Sigmoid colon (tissue), 4 donors: ENCODE measurements at regions not wholly inside any gene's neighbourhood (a gene's known extent, or its start where the extent isn't known, plus 50 kb on each side); places are given as distances from the start of the nearest gene placed in this dataset.

Experiments
- POLR2A ChIP-seq, 2 donors: fragments of 450-650 bp; IDR thresholded peaks; one replicate each; pipeline ENCODE4 v1.6.1; 2016; ENCODE audit warnings: antibody characterized with exemption in 2 of 2, mild to moderate bottlenecking in 2 of 2, moderate library complexity in 2 of 2
- POLR2AphosphoS5 ChIP-seq, 4 donors: sonication (generic); formaldehyde crosslinking; IDR thresholded peaks; one replicate each; pipeline ENCODE4 v1.6.1; 2017; ENCODE audit warnings: antibody characterized with exemption in 4 of 4
- TF ChIP-seq, protein P1 (sequence below), 4 experiments: fragments of 450-650 bp in 3 of 4; fragments of 200-600 bp in 1 of 4; IDR thresholded peaks; one replicate each; pipeline ENCODE4 v1.5.1; 2016 to 2019; ENCODE audit warnings: antibody characterized with exemption in 4 of 4, mild to moderate bottlenecking in 3 of 4, moderate library complexity in 2 of 4

DNA sequence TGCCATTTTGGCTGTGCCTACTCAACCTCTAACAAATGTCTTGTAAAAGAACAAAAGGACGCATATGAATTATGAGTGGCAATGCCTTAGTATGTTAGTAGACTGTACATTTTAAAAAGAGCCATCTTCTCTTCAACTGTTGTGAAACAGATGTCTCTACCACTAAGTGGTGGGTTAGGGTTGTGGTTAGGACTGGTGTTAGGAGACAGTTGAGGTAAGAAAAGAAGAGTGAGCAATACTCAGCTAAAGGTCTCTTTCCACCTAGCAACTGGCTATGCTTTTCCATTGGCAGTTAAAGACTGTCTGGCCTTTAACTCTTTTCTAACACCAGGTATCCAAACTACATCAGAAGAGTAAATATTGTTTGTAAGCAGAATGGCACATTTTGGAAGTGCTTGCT lies 221.7 kb upstream of the TBC1D5 start:
- TF ChIP-seq POLR2AphosphoS5 (IDR thresholded peaks at IDR 0.05) (no peak), POLR2A (IDR thresholded peaks at IDR 0.05) (no peak)
- TF ChIP-seq, protein P1, sequence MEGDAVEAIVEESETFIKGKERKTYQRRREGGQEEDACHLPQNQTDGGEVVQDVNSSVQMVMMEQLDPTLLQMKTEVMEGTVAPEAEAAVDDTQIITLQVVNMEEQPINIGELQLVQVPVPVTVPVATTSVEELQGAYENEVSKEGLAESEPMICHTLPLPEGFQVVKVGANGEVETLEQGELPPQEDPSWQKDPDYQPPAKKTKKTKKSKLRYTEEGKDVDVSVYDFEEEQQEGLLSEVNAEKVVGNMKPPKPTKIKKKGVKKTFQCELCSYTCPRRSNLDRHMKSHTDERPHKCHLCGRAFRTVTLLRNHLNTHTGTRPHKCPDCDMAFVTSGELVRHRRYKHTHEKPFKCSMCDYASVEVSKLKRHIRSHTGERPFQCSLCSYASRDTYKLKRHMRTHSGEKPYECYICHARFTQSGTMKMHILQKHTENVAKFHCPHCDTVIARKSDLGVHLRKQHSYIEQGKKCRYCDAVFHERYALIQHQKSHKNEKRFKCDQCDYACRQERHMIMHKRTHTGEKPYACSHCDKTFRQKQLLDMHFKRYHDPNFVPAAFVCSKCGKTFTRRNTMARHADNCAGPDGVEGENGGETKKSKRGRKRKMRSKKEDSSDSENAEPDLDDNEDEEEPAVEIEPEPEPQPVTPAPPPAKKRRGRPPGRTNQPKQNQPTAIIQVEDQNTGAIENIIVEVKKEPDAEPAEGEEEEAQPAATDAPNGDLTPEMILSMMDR (IDR thresholded peaks at IDR 0.05) = no peak
